Pancreas (tissue), 10 donors: ENCODE measurements at regions not wholly inside any gene's neighbourhood (a gene's known extent, or its start where the extent isn't known, plus 50 kb on each side); places are given as distances from the start of the nearest gene placed in this dataset.

Experiments
- ATAC-seq, 4 donors: fragments of 200-7000 bp; cut with Tn5 transposase; one replicate each; pipeline versions ENCODE4 v1.8.0 to v1.9.1; 2020; ENCODE audit warnings: mild to moderate bottlenecking in 4 of 4, moderate library complexity in 4 of 4
- DNase-seq, 6 donors: peaks; one replicate each; pipeline ENCODE4 v3.0.0-alpha.2; 2020
- FAIRE-seq: peaks from 2 replicates; lab custom pipeline; 2012; peaks lifted over from hg19 to GRCh38; lab: Jason Lieb, UNC
- H3K27ac ChIP-seq, 4 donors: fragments of 200-600 bp; sonication (generic); 1 replicate in 3 of 4; 2 replicates in 1 of 4; pipeline versions ENCODE4 v1.5.0 to v1.8.0; 2020
- H3K27me3 ChIP-seq, 4 donors: fragments of 200-600 bp; one replicate each; pipeline ENCODE4 v1.8.0; 2021
- H3K36me3 ChIP-seq, 3 donors: fragments of 200-600 bp; sonication (generic) in 1 of 3; one replicate each; pipeline versions ENCODE4 v1.5.0 to v1.8.0; 2020 to 2021
- H3K4me1 ChIP-seq, 3 donors: fragments of 200-600 bp; one replicate each; pipeline ENCODE4 v1.8.0; 2021
- H3K4me3 ChIP-seq, 4 donors: fragments of 200-600 bp; sonication (generic) in 2 of 4; one replicate each; pipeline versions ENCODE4 v1.5.0 to v1.8.0; 2020 to 2021
- H3K9me3 ChIP-seq, 4 donors: fragments of 200-600 bp; one replicate each; pipeline ENCODE4 v1.8.0; 2021
- CTCF ChIP-seq, 4 donors: fragments of 200-600 bp; sonication (generic) in 3 of 4; IDR thresholded peaks; one replicate each; pipeline versions ENCODE4 v1.5.0 to v1.8.0; 2021; ENCODE audit warnings: antibody characterized with exemption in 4 of 4
- WGBS, 2 donors: extraction: QIAGEN DNeasy Blood & Tissue Kit; methylation state at CpG; one replicate each; pipeline ENCODE4 v1.1.7; 2013; 5-methylcytosine and 5-hydroxymethylcytosine counted together
- intact Hi-C, 3 donors: fragments of 100-400 bp; cut with DNase I; formaldehyde crosslinking; loops; one replicate each; pipeline versions ENCODE4 v1.11.1 to v1.14.2; 2022
- donor health status: healthy with polysubstance abuse.
- donor health status: DM: no; HTN: no; CAD: no; lungs with moderate emphysema.
- donor health status: DM: no; HTN: no; CAD: no.
- donor health status: control.
- donor health status: control.
- donor health status: Bipolar disorder and iron deficiency.
- donor health status: DM: yes; HTN: yes; CAD: no.
- donor health status: DM: no; HTN: no; CAD: no.
- donor health status: DM: no; HTN: no; CAD: no.
- donor health status: DM: yes; HTN: yes; CAD: no.

- no peaks in the 10 kb centered on the region for H3K36me3 ChIP-seq
- WGBS, 2 donors: 42 to 47% methylated on average over 2 of the region's 2 CpGs
- H3K27ac ChIP-seq: no peak overlapping the region
- FAIRE-seq (no peak), ATAC-seq (no peak), DNase-seq (no peak)
- no peaks in the 10 kb centered on the region for H3K9me3 ChIP-seq
- no peaks in the 10 kb centered on the region for H3K4me1 ChIP-seq
- intact Hi-C loops: no loop called here
- TF ChIP-seq CTCF (IDR thresholded peaks at IDR 0.05): no peak
- H3K27me3 ChIP-seq: peaks cover 0 to 4% (median 1%) of the 10 kb centered on the region in 4 donors
- H3K4me3 ChIP-seq: no peak overlapping the region
Observed at GRCh38 chr12:127567531-127567930, 699.4 kb upstream of the TMEM132C start.

- no peak for ATAC-seq
- no peak overlapping the region for H3K27ac ChIP-seq
- H3K27me3 ChIP-seq: peaks cover 0 to 4% (median 0%) of the 10 kb centered on the region in 4 donors
- intact Hi-C loops: no loop called here
- no peaks in the 10 kb centered on the region for H3K36me3 ChIP-seq
- no peak for TF ChIP-seq CTCF (IDR thresholded peaks at IDR 0.05)
- H3K4me1 ChIP-seq: no peaks in the 10 kb centered on the region
- no peak for FAIRE-seq
- no peak overlapping the region for H3K4me3 ChIP-seq
- DNase-seq: no peak
- H3K9me3 ChIP-seq: no peaks in the 10 kb centered on the region
Observed at GRCh38 chr12:127570387-127570786, 696.6 kb upstream of the TMEM132C start.

GRCh38 chr12:127570793-127571360 is 696.1 kb upstream of the TMEM132C start:
- H3K9me3 ChIP-seq: no peaks in the 10 kb centered on the region
- intact Hi-C loops: no loop called here
- WGBS, 2 donors: 59 to 68% methylated on average over 10 of the region's 10 CpGs
- H3K36me3 ChIP-seq: no peaks in the 10 kb centered on the region
- TF ChIP-seq CTCF (IDR thresholded peaks at IDR 0.05): no peak
- no peak for DNase-seq
- FAIRE-seq: no peak
- no peak overlapping the region for H3K27ac ChIP-seq
- H3K4me3 ChIP-seq: no peak overlapping the region
- ATAC-seq: no peak
- no peaks in the 10 kb centered on the region for H3K4me1 ChIP-seq
- H3K27me3 ChIP-seq: peaks cover 0 to 4% (median 0%) of the 10 kb centered on the region in 4 donors

DNA sequence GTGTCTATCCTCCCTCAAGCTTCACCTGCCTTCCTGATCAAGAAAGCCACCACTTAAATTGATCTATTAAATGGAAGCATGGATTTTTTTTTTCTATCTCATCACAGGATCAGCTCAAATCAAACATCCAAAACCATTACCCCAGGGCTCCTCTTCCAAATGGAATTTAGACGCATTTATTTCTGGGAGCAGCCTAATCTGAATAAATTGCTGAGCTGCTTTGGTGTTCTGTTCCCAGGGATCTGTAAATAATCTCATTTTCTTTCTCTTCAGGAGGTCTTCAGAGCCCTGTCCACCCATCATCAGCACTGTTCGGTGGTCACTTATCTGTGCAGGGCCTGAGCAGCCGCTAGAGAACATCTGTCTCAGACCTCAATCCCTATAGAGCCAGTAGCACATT is 695.4 kb upstream of the TMEM132C start:
- Histone ChIP-seq H3K4me3 (no peak overlapping the region), H3K4me1 (no peaks in the 10 kb centered on the region), H3K27me3 (peaks cover 0 to 4% (median 0%) of the 10 kb centered on the region in 4 donors), H3K36me3 (no peaks in the 10 kb centered on the region), H3K9me3 (no peaks in the 10 kb centered on the region), H3K27ac (no peak overlapping the region)
- FAIRE-seq (no peak), DNase-seq (no peak), ATAC-seq (no peak)
- no peak for TF ChIP-seq CTCF (IDR thresholded peaks at IDR 0.05)
- 58 to 59% methylated on average over 3 of the region's 3 CpGs for WGBS, 2 donors
- intact Hi-C loops: no loop called here

GRCh38 chr12:127579446-127579845 is 687.5 kb upstream of the TMEM132C start:
- Histone ChIP-seq H3K36me3 (no peaks in the 10 kb centered on the region), H3K4me1 (no peaks in the 10 kb centered on the region), H3K9me3 (no peaks in the 10 kb centered on the region), H3K27ac (no peak overlapping the region), H3K27me3 (no peaks in the 10 kb centered on the region), H3K4me3 (no peak overlapping the region)
- ATAC-seq (no peak), DNase-seq (no peak), FAIRE-seq (no peak)
- WGBS, 2 donors: 69 to 76% methylated on average over 1 of the region's 1 CpG
- no peak for TF ChIP-seq CTCF (IDR thresholded peaks at IDR 0.05)
- intact Hi-C loops: no loop called here
